SK-N-SH (cell line): ENCODE measurements at regions not wholly inside any gene's neighbourhood (a gene's known extent, or its start where the extent isn't known, plus 50 kb on each side); places are given as distances from the start of the nearest gene placed in this dataset.

Experiments
- CTCF ChIA-PET: fragments of 300-600, 350-600 bp; formaldehyde crosslinking; extraction: SDS; loops from one replicate; lab custom pipeline; 2021; lab: Yijun Ruan, JAX
- POLR2A ChIA-PET: fragments of 350-600 bp; sonication (Branson Sonifier 250); formaldehyde crosslinking; extraction: SDS; loops from one replicate; lab custom pipeline; 2020; ENCODE audit warnings: antibody characterized with exemption, inconsistent platforms; lab: Yijun Ruan, JAX
- DNase-seq: peaks from one replicate; pipeline ENCODE4 v3.0.0; 2012
- H2AFZ ChIP-seq: fragments of 200-600 bp; sonication (generic); 2 replicates; pipeline ENCODE4 v1.8.1; 2016; ENCODE audit warnings: antibody characterized with exemption, mild to moderate bottlenecking, low read depth
- H3F3A ChIP-seq: fragments of 200-600 bp; sonication (generic); replicated peaks from 2 replicates; pipeline ENCODE3; 2016; ENCODE audit warnings: antibody characterized with exemption, mild to moderate bottlenecking; ENCODE audit not compliant: insufficient read depth
- H3K27ac ChIP-seq, 2 experiments: fragments of 200-500 bp in 1 of 2; fragments of 200-600 bp in 1 of 2; sonication (Bioruptor generic) in 1 of 2; sonication (generic), shearing (Covaris generic) in 1 of 2; 2 replicates each; pipeline versions ENCODE4 v1.5.1 to v1.6.1; 2014 to 2016; ENCODE audit warnings: low read depth in 2 of 2, inconsistent platforms in 1 of 2, low read length in 1 of 2, mild to moderate bottlenecking in 1 of 2, mixed read lengths in 1 of 2
- H3K27me3 ChIP-seq: fragments of 200-600 bp; sonication (generic), shearing (Covaris generic); 2 replicates; pipeline ENCODE4 v1.6.1; 2016; ENCODE audit warnings: mixed run types; ENCODE audit not compliant: insufficient read depth
- H3K36me3 ChIP-seq, 2 experiments: fragments of 200-500 bp in 1 of 2; fragments of 200-600 bp in 1 of 2; sonication (Bioruptor generic) in 1 of 2; sonication (generic) in 1 of 2; replicated peaks in 1 of 2; 2 replicates each; pipeline versions ENCODE3 to v1.5.1; 2014 to 2016; ENCODE audit warnings: low read length in 1 of 2, mild to moderate bottlenecking in 1 of 2; ENCODE audit not compliant: insufficient read depth in 2 of 2, control insufficient read depth in 1 of 2
- H3K4me1 ChIP-seq, 2 experiments: fragments of 200-500 bp in 1 of 2; fragments of 200-600 bp in 1 of 2; sonication (Bioruptor generic) in 1 of 2; sonication (generic), shearing (Covaris generic) in 1 of 2; 2 replicates each; pipeline versions ENCODE4 v1.5.1 to v1.6.1; 2014 to 2016; ENCODE audit warnings: low read depth in 1 of 2, low read length in 1 of 2, mixed run types in 1 of 2; ENCODE audit not compliant: insufficient read depth in 2 of 2, control insufficient read depth in 1 of 2
- H3K4me2 ChIP-seq: fragments of 200-600 bp; sonication (generic), shearing (Covaris generic); 2 replicates; pipeline ENCODE4 v1.6.1; 2017; ENCODE audit warnings: mixed run types
- H3K4me3 ChIP-seq, 2 experiments: fragments of 200-500 bp in 1 of 2; fragments of 200-600 bp in 1 of 2; sonication (Bioruptor generic) in 1 of 2; sonication (generic), shearing (Covaris generic) in 1 of 2; 2 replicates each; pipeline versions ENCODE4 v1.5.1 to v1.8.1; 2014 to 2016; ENCODE audit warnings: low read depth in 2 of 2, inconsistent platforms in 1 of 2, low read length in 1 of 2, mild to moderate bottlenecking in 1 of 2, mixed read lengths in 1 of 2, moderate library complexity in 1 of 2
- H3K79me2 ChIP-seq: fragments of 200-600 bp; sonication (generic); 2 replicates; pipeline ENCODE4 v1.8.1; 2017; ENCODE audit warnings: mild to moderate bottlenecking; ENCODE audit not compliant: insufficient read depth
- H3K9ac ChIP-seq: fragments of 200-600 bp; sonication (generic); 2 replicates; pipeline ENCODE4 v1.6.1; 2017; ENCODE audit warnings: mixed run types
- H3K9me2 ChIP-seq: fragments of 200-600 bp; sonication (generic); 2 replicates; pipeline ENCODE4 v1.6.1; 2017; ENCODE audit warnings: mixed run types
- H3K9me3 ChIP-seq: fragments of 200-600 bp; sonication (generic); 2 replicates; pipeline ENCODE4 v1.6.1; 2017; ENCODE audit warnings: mixed run types, mild to moderate bottlenecking, moderate library complexity
- H4K20me1 ChIP-seq: fragments of 200-600 bp; sonication (generic); 2 replicates; pipeline ENCODE4 v1.6.1; 2017; ENCODE audit warnings: mild to moderate bottlenecking, mixed run types; ENCODE audit not compliant: insufficient read depth
- CHD2 ChIP-seq: fragments of 150-350 bp; IDR thresholded peaks from 2 replicates; pipeline ENCODE4 v1.6.1; 2018; ENCODE audit warnings: low read length; ENCODE audit not compliant: partially characterized antibody
- ELF1 ChIP-seq: IDR thresholded peaks from 2 replicates; pipeline ENCODE4 v1.4.0; 2012
- EP300 ChIP-seq, 2 experiments: IDR thresholded peaks; 2 replicates each; pipeline versions ENCODE4 v1.4.0 to v1.6.1; 2012; ENCODE audit warnings: borderline replicate concordance in 1 of 2, low read depth in 1 of 2, low read length in 1 of 2
- FOSL2 ChIP-seq: IDR thresholded peaks from 2 replicates; pipeline ENCODE4 v1.4.0; 2012; ENCODE audit warnings: low read depth, mild to moderate bottlenecking, moderate library complexity, borderline replicate concordance
- FOXJ3 ChIP-seq: sonication (generic); formaldehyde crosslinking; IDR thresholded peaks from 2 replicates; pipeline ENCODE4 v1.5.1; 2020; ENCODE audit warnings: mild to moderate bottlenecking, missing genetic modification reagents
- FOXM1 ChIP-seq: IDR thresholded peaks from 2 replicates; pipeline ENCODE4 v1.4.0; 2012; ENCODE audit warnings: low read depth, mild to moderate bottlenecking
- GABPA ChIP-seq: IDR thresholded peaks from 2 replicates; pipeline ENCODE4 v1.4.0; 2012; ENCODE audit warnings: low read depth, mild to moderate bottlenecking
- NRF1 ChIP-seq: IDR thresholded peaks from 2 replicates; pipeline ENCODE4 v1.6.1; 2012; ENCODE audit warnings: low read depth, mild to moderate bottlenecking, low read length
- RCOR1 ChIP-seq: fragments of 150-350 bp; IDR thresholded peaks from 2 replicates; pipeline ENCODE4 v1.6.1; 2017; ENCODE audit warnings: antibody characterized with exemption, low read length
- REST ChIP-seq: IDR thresholded peaks from 2 replicates; pipeline ENCODE4 v1.6.1; 2012; ENCODE audit warnings: mild to moderate bottlenecking, low read depth, low read length, moderate library complexity
- SIN3A ChIP-seq: IDR thresholded peaks from 2 replicates; pipeline ENCODE4 v1.6.1; 2012; ENCODE audit warnings: low read depth, mild to moderate bottlenecking, low read length, moderate library complexity, borderline replicate concordance
- WGBS: methylation state at CpG from one replicate; pipeline ENCODE4 v1.1.6; 2017; ENCODE audit warnings: low lambda C conversion rate; 5-methylcytosine and 5-hydroxymethylcytosine counted together
- TF ChIP-seq, protein P1 (sequence below): IDR thresholded peaks from 2 replicates; pipeline ENCODE4 v1.4.0; 2012; ENCODE audit warnings: low read depth, borderline replicate concordance

DNA sequence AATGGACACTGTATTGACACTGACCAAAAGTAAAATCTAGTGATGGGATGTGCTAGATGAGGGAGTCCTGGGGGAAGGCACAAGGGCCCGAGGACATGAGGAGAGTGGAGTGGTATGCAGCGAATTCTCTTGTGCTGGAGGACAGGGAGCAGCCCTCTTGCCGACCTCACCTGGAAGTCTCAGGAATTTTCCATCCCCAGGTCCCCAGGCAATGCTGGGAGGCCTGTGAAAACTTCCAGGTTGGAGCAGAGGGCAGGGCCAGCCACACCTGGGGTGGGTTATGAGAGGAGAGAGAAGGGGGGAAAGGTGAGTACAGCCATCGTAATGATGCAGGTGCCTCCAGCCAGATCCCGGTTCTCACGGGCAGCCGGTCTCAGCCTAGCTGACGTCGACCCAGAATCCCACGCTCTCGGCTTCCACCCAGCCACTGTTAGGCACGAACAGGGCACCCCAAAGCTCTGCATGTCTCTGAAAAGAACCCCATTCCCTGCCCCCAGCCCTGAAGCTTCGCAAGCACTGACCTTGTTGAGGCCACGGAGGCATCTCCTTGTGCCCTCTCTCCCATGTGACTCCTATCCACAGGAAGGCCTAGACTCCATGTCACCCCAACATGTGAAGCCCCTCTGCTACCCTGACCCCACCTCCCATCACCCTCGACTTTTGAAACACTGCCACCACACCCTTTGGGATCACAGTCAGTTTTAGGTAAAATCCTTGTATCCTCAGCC is 239.7 kb upstream of the MYO3A start:
- peaks cover 0 to 8% of the 10 kb centered on the region in 2 experiments; a peak in 1 of 4 replicates for H3K4me1 ChIP-seq
- CTCF ChIA-PET, result no interaction called here
- no peak for DNase-seq
- no peaks in the 10 kb centered on the region for H4K20me1 ChIP-seq
- H3K9me3 ChIP-seq, result no peaks in the 10 kb centered on the region
- H3K4me3 ChIP-seq, result no peak overlapping the region
- H3K79me2 ChIP-seq, result no peaks in the 10 kb centered on the region
- no peaks in the 10 kb centered on the region for H3F3A ChIP-seq
- no peak overlapping the region for H3K27ac ChIP-seq
- no peak for TF ChIP-seq FOXJ3 (CRISPR knock-in tag)
- H3K36me3 ChIP-seq, result no peaks in the 10 kb centered on the region
- H3K9ac ChIP-seq, result no peak overlapping the region
- no peak overlapping the region for H2AFZ ChIP-seq
- H3K9me2 ChIP-seq, result no peaks in the 10 kb centered on the region
- POLR2A ChIA-PET, result no interaction called here
- no peak overlapping the region for H3K4me2 ChIP-seq
- 55% methylated on average over 15 of the region's 15 CpGs for WGBS
- H3K27me3 ChIP-seq, result no peaks in the 10 kb centered on the region

- Histone ChIP-seq H3K27me3 (no peaks in the 10 kb centered on the region), H3K79me2 (no peaks in the 10 kb centered on the region), H3K36me3 (no peaks in the 10 kb centered on the region), H3K4me1 (peaks cover 0 to 8% of the 10 kb centered on the region in 2 experiments; a peak in 1 of 4 replicates), H3K9me3 (no peaks in the 10 kb centered on the region), H3K4me3 (no peak overlapping the region), H3K4me2 (no peak overlapping the region), H3K9me2 (no peaks in the 10 kb centered on the region), H3F3A (no peaks in the 10 kb centered on the region), H3K27ac (no peak overlapping the region), H3K9ac (no peak overlapping the region), H2AFZ (no peak overlapping the region), H4K20me1 (no peaks in the 10 kb centered on the region)
- POLR2A ChIA-PET, result interaction anchor here (1.1 kb wide), 1 partner anchor 679 kb away, joined by 3 read pairs; the partner anchor contains the start of genes ENKUR and THNSL1
- CTCF ChIA-PET, result interaction anchor here (1.5 kb wide), 1 partner anchor 81 kb away, joined by 3 read pairs; no protein-coding TSS in a partner anchor
- TF ChIP-seq SIN3A, result no peak
- TF ChIP-seq, protein P1, sequence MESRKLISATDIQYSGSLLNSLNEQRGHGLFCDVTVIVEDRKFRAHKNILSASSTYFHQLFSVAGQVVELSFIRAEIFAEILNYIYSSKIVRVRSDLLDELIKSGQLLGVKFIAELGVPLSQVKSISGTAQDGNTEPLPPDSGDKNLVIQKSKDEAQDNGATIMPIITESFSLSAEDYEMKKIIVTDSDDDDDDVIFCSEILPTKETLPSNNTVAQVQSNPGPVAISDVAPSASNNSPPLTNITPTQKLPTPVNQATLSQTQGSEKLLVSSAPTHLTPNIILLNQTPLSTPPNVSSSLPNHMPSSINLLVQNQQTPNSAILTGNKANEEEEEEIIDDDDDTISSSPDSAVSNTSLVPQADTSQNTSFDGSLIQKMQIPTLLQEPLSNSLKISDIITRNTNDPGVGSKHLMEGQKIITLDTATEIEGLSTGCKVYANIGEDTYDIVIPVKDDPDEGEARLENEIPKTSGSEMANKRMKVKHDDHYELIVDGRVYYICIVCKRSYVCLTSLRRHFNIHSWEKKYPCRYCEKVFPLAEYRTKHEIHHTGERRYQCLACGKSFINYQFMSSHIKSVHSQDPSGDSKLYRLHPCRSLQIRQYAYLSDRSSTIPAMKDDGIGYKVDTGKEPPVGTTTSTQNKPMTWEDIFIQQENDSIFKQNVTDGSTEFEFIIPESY, result no peak
- no peak for TF ChIP-seq REST
- TF ChIP-seq ELF1, result no peak
- TF ChIP-seq NRF1, result no peak
- no peak for TF ChIP-seq EP300 (IDR thresholded peaks at IDR 0.05; ENCODE audit: borderline replicate concordance in 1 of 2, low read depth in 1 of 2, low read length in 1 of 2)
- no peak for TF ChIP-seq FOSL2
- TF ChIP-seq FOXM1, result no peak
- TF ChIP-seq GABPA, result no peak
- no peak for TF ChIP-seq RCOR1
- no peak for TF ChIP-seq CHD2
- DNase-seq, result no peak
- 21% methylated on average over 3 of the region's 3 CpGs for WGBS
Observed at GRCh38 chr10:25694971-25695370, 239.1 kb upstream of the MYO3A start.
